ENCODE measurements at regions not wholly inside any gene's neighbourhood (a gene's known extent, or its start where the extent isn't known, plus 50 kb on each side); places are given as distances from the start of the nearest gene placed in this dataset.

GRCh38 chr2:64730551-64731262 lies 77.0 kb upstream of the SERTAD2 start:
- TF ChIP-seq POLR2AphosphoS5 (IDR thresholded peaks at IDR 0.05; ENCODE audit: low read depth, low read length) (no peak), TCF7L2 (IDR thresholded peaks at IDR 0.05; ENCODE audit: low read depth, low read length) (peak; percentile 61; the same call in 1 of the 2 replicates)
- H3K4me1 ChIP-seq (ENCODE audit: control insufficient read depth, insufficient read depth, low read length) = peaks cover 56% of the 10 kb centered on the region
- no peaks in the 10 kb centered on the region for H3K27me3 ChIP-seq (ENCODE audit: control insufficient read depth, insufficient read depth, low read length)
- H3K9me3 ChIP-seq (ENCODE audit: control insufficient read depth, insufficient read depth, low read depth, low read length) = no peaks in the 10 kb centered on the region
- in situ Hi-C loops (cut with HindIII; ENCODE audit: low pct_unique_long_range_greater_than_20kb, low sequenced_read_pairs) = no loop called here
- H3K4me3 ChIP-seq (ENCODE audit: low read depth in 2 of 2, low read length in 2 of 2) = peak overlapping the region; percentile 27 to 52
- DNase-seq (ENCODE audit: low read depth, low spot score) (no peak), ATAC-seq (peak; percentile 39; the same call in 1 of the 2 replicates)
- no TSS peak for BruUV-seq (replicated peaks)
- peak overlapping the region; percentile 76 for H3K27ac ChIP-seq (ENCODE audit: low read length)
- POLR2A ChIA-PET = no interaction called here
- H3K36me3 ChIP-seq (ENCODE audit: control insufficient read depth, insufficient read depth, low read length) = no peaks in the 10 kb centered on the region
- intact Hi-C loops (cut with micrococcal nuclease; ENCODE audit: unreplicated experiment) = no loop called here
- CTCF ChIA-PET = no interaction called here

GRCh38 chr2:64731263-64731643 lies 77.5 kb upstream of the SERTAD2 start:
- no TSS peak for BruUV-seq (replicated peaks)
- no peak overlapping the region; a peak in 1 of 4 replicates for H3K4me3 ChIP-seq (ENCODE audit: low read depth in 2 of 2, low read length in 2 of 2)
- POLR2A ChIA-PET = no interaction called here
- intact Hi-C loops (cut with micrococcal nuclease; ENCODE audit: unreplicated experiment) = no loop called here
- no peaks in the 10 kb centered on the region for H3K9me3 ChIP-seq (ENCODE audit: control insufficient read depth, insufficient read depth, low read depth, low read length)
- in situ Hi-C loops (cut with HindIII; ENCODE audit: low pct_unique_long_range_greater_than_20kb, low sequenced_read_pairs) = no loop called here
- CTCF ChIA-PET = no interaction called here
- H3K4me1 ChIP-seq (ENCODE audit: control insufficient read depth, insufficient read depth, low read length) = peaks cover 52% of the 10 kb centered on the region
- H3K36me3 ChIP-seq (ENCODE audit: control insufficient read depth, insufficient read depth, low read length) = no peaks in the 10 kb centered on the region
- DNase-seq (ENCODE audit: low read depth, low spot score) = no peak
- H3K27ac ChIP-seq (ENCODE audit: low read length) = peak overlapping the region; percentile 76
- TF ChIP-seq, protein P1, sequence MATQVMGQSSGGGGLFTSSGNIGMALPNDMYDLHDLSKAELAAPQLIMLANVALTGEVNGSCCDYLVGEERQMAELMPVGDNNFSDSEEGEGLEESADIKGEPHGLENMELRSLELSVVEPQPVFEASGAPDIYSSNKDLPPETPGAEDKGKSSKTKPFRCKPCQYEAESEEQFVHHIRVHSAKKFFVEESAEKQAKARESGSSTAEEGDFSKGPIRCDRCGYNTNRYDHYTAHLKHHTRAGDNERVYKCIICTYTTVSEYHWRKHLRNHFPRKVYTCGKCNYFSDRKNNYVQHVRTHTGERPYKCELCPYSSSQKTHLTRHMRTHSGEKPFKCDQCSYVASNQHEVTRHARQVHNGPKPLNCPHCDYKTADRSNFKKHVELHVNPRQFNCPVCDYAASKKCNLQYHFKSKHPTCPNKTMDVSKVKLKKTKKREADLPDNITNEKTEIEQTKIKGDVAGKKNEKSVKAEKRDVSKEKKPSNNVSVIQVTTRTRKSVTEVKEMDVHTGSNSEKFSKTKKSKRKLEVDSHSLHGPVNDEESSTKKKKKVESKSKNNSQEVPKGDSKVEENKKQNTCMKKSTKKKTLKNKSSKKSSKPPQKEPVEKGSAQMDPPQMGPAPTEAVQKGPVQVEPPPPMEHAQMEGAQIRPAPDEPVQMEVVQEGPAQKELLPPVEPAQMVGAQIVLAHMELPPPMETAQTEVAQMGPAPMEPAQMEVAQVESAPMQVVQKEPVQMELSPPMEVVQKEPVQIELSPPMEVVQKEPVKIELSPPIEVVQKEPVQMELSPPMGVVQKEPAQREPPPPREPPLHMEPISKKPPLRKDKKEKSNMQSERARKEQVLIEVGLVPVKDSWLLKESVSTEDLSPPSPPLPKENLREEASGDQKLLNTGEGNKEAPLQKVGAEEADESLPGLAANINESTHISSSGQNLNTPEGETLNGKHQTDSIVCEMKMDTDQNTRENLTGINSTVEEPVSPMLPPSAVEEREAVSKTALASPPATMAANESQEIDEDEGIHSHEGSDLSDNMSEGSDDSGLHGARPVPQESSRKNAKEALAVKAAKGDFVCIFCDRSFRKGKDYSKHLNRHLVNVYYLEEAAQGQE (IDR thresholded peaks at IDR 0.05; ENCODE audit: insufficient read depth in 1 of 2, low read depth in 2 of 2, low read length in 1 of 2) = no peak
- TF ChIP-seq POLR2AphosphoS5 (IDR thresholded peaks at IDR 0.05; ENCODE audit: low read depth, low read length) (no peak), SIN3A (IDR thresholded peaks at IDR 0.05; ENCODE audit: borderline replicate concordance, insufficient read depth, low read depth, low read length) (no peak), TCF7L2 (IDR thresholded peaks at IDR 0.05; ENCODE audit: low read depth, low read length) (no peak)
- TF ChIP-seq, protein P2, sequence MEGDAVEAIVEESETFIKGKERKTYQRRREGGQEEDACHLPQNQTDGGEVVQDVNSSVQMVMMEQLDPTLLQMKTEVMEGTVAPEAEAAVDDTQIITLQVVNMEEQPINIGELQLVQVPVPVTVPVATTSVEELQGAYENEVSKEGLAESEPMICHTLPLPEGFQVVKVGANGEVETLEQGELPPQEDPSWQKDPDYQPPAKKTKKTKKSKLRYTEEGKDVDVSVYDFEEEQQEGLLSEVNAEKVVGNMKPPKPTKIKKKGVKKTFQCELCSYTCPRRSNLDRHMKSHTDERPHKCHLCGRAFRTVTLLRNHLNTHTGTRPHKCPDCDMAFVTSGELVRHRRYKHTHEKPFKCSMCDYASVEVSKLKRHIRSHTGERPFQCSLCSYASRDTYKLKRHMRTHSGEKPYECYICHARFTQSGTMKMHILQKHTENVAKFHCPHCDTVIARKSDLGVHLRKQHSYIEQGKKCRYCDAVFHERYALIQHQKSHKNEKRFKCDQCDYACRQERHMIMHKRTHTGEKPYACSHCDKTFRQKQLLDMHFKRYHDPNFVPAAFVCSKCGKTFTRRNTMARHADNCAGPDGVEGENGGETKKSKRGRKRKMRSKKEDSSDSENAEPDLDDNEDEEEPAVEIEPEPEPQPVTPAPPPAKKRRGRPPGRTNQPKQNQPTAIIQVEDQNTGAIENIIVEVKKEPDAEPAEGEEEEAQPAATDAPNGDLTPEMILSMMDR (IDR thresholded peaks at IDR 0.05) = no peak
- no peak for ATAC-seq
- no peaks in the 10 kb centered on the region for H3K27me3 ChIP-seq (ENCODE audit: control insufficient read depth, insufficient read depth, low read length)

DNA sequence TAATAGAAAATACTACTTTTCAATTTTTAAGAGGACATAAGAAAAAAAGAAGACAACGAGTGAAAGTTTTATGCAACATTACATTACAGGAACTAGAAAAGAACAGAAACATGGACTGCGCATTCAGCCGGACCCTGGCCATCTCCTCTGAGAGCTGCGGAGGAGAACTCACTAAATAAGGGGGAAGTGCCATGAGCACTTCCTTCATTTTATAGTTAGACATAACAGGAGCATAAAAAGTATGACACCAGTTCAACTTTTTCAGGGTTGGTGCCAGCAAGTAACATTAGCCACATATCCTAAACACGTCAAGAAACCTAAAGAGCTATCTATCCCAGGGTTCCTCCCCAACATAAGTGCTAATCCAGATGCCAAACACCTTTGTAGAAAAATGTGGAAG lies 78.0 kb upstream of the SERTAD2 start:
- ChIA-PET CTCF (interaction anchor here (0.6 kb wide), 1 partner anchor 18 kb away, joined by 7 read pairs; no protein-coding TSS in a partner anchor), POLR2A (no interaction called here)
- no peak for TF ChIP-seq SIN3A (IDR thresholded peaks at IDR 0.05; ENCODE audit: borderline replicate concordance, insufficient read depth, low read depth, low read length)
- TF ChIP-seq, protein P2 (IDR thresholded peaks at IDR 0.05) = no peak
- TF ChIP-seq POLR2AphosphoS5 (IDR thresholded peaks at IDR 0.05; ENCODE audit: low read depth, low read length) = no peak
- TF ChIP-seq, protein P1 (IDR thresholded peaks at IDR 0.05; ENCODE audit: insufficient read depth in 1 of 2, low read depth in 2 of 2, low read length in 1 of 2) = no peak
- TF ChIP-seq TCF7L2 (IDR thresholded peaks at IDR 0.05; ENCODE audit: low read depth, low read length) = no peak
- Histone ChIP-seq H3K4me1 (ENCODE audit: control insufficient read depth, insufficient read depth, low read length) (peaks cover 47% of the 10 kb centered on the region), H3K36me3 (ENCODE audit: control insufficient read depth, insufficient read depth, low read length) (no peaks in the 10 kb centered on the region), H3K4me3 (ENCODE audit: low read depth in 2 of 2, low read length in 2 of 2) (no peak overlapping the region), H3K9me3 (ENCODE audit: control insufficient read depth, insufficient read depth, low read depth, low read length) (no peaks in the 10 kb centered on the region), H3K27ac (ENCODE audit: low read length) (peak overlapping the region; percentile 76), H3K27me3 (ENCODE audit: control insufficient read depth, insufficient read depth, low read length) (no peaks in the 10 kb centered on the region)
- no peak for DNase-seq (ENCODE audit: low read depth, low spot score)
- ATAC-seq = no peak
- no TSS peak for BruUV-seq (replicated peaks)
- intact Hi-C loops (cut with micrococcal nuclease; ENCODE audit: unreplicated experiment) = no loop called here
- in situ Hi-C loops (cut with HindIII; ENCODE audit: low pct_unique_long_range_greater_than_20kb, low sequenced_read_pairs) = no loop called here
